Osteocyte (in vitro differentiated cells): ENCODE measurements at regions not wholly inside any gene's neighbourhood (a gene's known extent, or its start where the extent isn't known, plus 50 kb on each side); places are given as distances from the start of the nearest gene placed in this dataset.

Source experiments
- DNase-seq: peaks from one replicate; pipeline ENCODE4 v3.0.0; 2021; ENCODE audit warnings: mixed read lengths; ENCODE audit not compliant: unreplicated experiment; ENCODE audit errors: extremely low spot score
- H3K27ac Mint-ChIP-seq: one replicate; pipeline ENCODE4 v1.8.0; 2021; ENCODE audit warnings: mild to moderate bottlenecking, mixed read lengths; ENCODE audit not compliant: unreplicated experiment
- H3K27me3 Mint-ChIP-seq: one replicate; pipeline ENCODE4 v1.8.0; 2021; ENCODE audit warnings: mixed read lengths; ENCODE audit not compliant: unreplicated experiment
- H3K36me3 Mint-ChIP-seq: one replicate; pipeline ENCODE4 v1.8.0; 2021; ENCODE audit warnings: mixed read lengths; ENCODE audit not compliant: unreplicated experiment
- H3K4me1 Mint-ChIP-seq: one replicate; pipeline ENCODE4 v1.8.0; 2021; ENCODE audit warnings: mixed read lengths; ENCODE audit not compliant: unreplicated experiment
- H3K4me3 Mint-ChIP-seq: one replicate; pipeline ENCODE4 v1.8.0; 2021; ENCODE audit warnings: mild to moderate bottlenecking, moderate library complexity, mixed read lengths; ENCODE audit not compliant: unreplicated experiment
- H3K9me3 Mint-ChIP-seq: one replicate; pipeline ENCODE4 v1.8.0; 2021; ENCODE audit warnings: mixed read lengths; ENCODE audit not compliant: unreplicated experiment
- TF ChIP-seq, protein P1 (sequence below): fragments of 200-600 bp; sonication (generic); IDR thresholded peaks from 2 replicates; pipeline ENCODE4 v1.5.0; 2021; ENCODE audit warnings: antibody characterized with exemption, mild to moderate bottlenecking, moderate library complexity

DNA sequence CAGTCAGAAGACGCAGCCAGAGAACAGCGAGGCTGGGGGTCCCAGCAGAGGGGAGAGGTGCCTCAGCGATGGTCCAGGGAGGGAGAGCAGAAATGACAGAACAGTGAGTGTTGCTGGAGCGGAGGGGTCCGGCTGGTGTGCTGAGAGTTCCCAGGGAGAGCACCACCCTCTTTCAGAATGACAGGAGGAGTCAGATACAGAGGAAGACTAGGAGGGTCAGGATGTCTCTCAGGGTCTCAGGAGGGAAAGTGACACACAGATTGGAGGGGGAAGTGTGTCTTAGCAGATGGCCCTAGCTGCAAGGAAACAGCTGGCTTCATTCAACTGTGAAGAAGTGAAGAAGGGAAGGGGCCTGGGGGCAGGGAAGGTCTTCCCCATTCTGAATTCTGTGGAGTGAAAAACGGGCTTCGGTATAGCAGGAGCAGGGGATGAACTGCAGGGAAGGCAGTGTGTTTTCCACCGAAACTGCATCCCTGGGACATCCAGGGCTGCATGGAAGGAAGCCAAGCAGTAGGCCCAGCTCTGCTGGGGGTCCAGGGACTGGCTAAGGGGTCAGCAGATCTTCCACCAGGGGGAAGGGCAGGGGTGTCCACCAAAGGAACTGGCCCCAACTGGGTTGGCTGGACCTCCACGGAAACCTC lies 90.0 kb upstream of the OTOS start:
- Mint-ChIP-seq H3K4me1 (peaks cover 5% of the 10 kb centered on the region), H3K9me3 (peaks cover 14% of the 10 kb centered on the region), H3K4me3 (no peak overlapping the region), H3K36me3 (no peaks in the 10 kb centered on the region), H3K27ac (no peak overlapping the region), H3K27me3 (peaks cover 3% of the 10 kb centered on the region)
- TF ChIP-seq, protein P1, sequence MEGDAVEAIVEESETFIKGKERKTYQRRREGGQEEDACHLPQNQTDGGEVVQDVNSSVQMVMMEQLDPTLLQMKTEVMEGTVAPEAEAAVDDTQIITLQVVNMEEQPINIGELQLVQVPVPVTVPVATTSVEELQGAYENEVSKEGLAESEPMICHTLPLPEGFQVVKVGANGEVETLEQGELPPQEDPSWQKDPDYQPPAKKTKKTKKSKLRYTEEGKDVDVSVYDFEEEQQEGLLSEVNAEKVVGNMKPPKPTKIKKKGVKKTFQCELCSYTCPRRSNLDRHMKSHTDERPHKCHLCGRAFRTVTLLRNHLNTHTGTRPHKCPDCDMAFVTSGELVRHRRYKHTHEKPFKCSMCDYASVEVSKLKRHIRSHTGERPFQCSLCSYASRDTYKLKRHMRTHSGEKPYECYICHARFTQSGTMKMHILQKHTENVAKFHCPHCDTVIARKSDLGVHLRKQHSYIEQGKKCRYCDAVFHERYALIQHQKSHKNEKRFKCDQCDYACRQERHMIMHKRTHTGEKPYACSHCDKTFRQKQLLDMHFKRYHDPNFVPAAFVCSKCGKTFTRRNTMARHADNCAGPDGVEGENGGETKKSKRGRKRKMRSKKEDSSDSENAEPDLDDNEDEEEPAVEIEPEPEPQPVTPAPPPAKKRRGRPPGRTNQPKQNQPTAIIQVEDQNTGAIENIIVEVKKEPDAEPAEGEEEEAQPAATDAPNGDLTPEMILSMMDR = no peak
- peak; percentile 71 for DNase-seq

DNA sequence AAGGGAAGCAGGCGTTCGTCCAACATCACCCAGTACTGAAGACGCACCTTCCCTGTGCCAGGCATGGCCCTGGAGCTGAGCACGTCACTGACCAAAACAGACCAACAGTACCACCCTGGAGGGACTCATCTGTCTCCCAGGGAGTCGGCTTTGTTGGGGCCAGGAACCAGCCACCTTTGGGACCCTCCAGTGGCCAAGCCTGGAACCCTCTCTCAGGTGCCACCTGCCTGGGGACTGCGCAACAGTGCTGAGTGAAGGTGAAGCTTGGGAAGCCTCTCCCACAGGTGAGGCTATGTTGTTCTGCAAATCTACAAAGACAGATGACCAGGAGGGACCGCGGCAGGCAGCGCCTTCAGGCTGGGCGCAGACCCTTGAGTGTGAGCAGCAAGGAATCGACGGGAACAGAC lies 91.4 kb upstream of the OTOS start:
- TF ChIP-seq, protein P1 = no peak
- no peaks in the 10 kb centered on the region for H3K36me3 Mint-ChIP-seq

DNA sequence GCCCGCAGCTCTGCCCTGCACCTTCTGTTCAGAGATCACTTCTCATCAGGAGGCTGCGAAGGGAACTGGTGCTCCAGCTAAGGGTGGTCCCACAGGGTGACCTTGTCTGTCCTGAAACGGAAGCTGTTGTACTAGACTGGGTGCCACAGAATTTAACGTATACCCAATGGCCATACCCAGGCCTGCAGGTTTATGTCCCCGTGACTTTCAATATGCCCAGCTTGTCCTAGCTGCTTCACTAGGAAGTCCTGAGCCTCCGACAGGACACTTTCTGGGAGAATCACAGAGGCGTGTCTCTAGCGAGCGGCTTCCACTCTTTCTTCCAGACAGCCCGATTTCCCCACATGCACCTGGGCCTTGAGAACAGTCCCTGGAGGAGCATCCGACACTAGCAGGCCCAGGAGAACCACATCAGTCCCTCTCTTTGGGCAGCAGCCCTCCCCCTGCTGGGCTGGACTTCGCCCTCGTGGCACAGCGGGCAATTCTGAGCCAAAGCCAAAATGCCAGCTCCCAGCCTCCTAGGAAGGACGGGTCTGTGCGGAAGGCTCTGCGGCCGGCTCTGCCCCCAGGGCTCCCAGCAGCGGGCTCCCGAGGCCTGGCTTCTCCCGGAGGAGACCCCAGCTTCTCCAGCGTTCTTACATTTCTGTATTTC lies 91.9 kb upstream of the OTOS start:
- TF ChIP-seq, protein P1 = no peak
- Mint-ChIP-seq H3K4me1 (peaks cover 14% of the 10 kb centered on the region), H3K9me3 (peaks cover 14% of the 10 kb centered on the region), H3K27ac (no peak overlapping the region), H3K4me3 (no peak overlapping the region), H3K27me3 (no peaks in the 10 kb centered on the region), H3K36me3 (no peaks in the 10 kb centered on the region)
- DNase-seq = no peak

More for the DNA sequence above, 91.4 kb upstream of the OTOS start:
- Mint-ChIP-seq H3K27me3 (no peaks in the 10 kb centered on the region), H3K9me3 (peaks cover 14% of the 10 kb centered on the region), H3K4me3 (no peak overlapping the region), H3K4me1 (peaks cover 14% of the 10 kb centered on the region), H3K27ac (no peak overlapping the region)
- DNase-seq = peak; percentile 79

DNA sequence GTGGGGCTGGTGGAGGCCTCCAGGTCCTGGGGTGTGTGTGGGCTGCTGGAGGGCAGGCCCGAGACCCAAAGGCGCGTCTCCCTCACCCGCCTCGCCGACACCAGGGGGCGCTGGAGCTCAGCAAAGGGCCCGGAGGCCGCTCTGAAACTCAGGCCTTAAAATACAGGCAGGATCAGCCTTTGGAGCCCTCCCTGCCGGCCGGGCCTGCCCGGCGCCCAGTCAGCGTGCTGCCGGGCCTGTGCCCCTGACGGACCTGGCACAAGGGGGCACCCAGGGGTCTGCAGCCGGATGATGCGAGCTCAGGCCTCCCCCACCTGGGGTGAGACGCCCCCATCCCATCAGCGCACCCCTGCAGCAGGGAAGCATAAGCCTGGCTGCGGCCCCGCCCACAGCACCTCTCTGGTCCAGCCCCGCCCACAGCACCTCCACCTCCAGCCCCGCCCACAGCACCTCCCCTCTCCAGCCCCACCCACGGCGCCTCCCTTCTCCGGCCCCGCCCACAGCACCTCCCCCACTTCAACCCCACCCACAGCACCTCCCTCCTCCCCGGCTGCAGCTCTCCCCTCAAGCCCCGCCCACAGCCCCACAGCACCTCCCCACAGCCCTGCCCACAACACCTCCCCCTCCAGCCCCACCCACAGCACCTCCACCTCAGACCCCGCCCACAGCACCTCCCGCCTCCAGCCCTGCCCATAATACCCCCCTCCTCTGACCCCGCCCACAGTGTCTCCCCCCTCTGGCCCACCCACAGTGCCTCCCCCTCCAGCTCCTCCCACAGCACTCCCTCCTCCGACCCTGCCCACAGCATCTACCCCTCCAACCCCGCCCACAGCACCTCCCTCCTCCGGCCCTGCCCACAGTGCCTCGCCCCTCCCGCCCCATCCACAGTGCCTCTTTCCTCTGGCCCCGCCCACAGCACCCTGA lies 92.8 kb upstream of the OTOS start:
- peaks cover 14% of the 10 kb centered on the region for H3K9me3 Mint-ChIP-seq
- peak; percentile 94 for DNase-seq
- no peaks in the 10 kb centered on the region for H3K36me3 Mint-ChIP-seq
- no peak overlapping the region for H3K4me3 Mint-ChIP-seq
- TF ChIP-seq, protein P1 = peak; percentile 99
- H3K27me3 Mint-ChIP-seq = no peaks in the 10 kb centered on the region
- H3K27ac Mint-ChIP-seq = no peak overlapping the region
- H3K4me1 Mint-ChIP-seq = peaks cover 17% of the 10 kb centered on the region
